ENCODE measurements at regions not wholly inside any gene's neighbourhood (a gene's known extent, or its start where the extent isn't known, plus 50 kb on each side); places are given as distances from the start of the nearest gene placed in this dataset.

DNA sequence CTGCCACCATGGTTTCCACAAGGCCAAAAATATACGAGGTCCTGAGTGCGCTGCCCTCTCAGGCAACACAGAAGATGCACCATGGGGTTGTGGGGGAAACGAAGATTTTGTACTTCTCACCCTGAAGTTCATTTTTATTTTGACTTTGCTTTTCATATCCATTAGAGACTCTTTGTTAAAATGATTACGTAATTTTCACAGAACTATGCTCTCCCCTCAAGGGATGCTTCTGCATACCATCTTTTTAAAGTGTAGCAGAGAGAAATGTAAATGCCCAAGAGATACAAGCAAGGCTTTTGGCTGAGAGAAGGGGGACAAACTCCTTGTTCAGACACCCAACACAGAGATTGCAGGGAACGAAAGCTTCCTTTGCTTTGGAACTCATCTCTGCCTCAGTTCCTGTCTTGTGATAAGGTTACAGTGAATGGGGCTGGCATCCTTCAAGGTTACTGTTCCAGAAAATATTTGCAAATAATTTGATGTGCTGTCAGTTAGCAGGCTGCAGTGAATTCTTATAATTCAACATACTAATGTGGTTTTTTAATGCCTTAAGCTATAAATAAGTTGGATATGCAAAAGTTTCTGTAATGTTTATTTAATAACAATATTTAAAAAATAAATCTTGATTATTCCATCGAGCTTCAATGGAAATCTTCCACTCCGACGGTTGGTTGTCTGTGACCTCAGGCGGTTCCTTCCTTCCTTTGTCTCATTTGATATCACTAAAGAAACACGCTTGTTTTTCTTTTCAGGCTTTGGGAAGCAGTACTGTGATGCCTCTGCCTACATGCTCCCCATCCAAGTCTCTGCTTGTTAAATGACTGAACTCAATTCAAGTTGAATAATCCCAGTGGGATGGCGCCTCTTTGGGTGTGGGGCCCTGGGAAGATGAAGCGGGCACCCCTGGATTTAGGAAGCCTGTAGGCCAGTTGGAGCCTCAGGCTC, 209.3 kb upstream of the CTBP2 start:
- TF ChIP-seq EZH2 (IDR thresholded peaks at IDR 0.05; ENCODE audit: borderline replicate concordance, control insufficient read depth, low read depth, low read length) (no peak), CREM (IDR thresholded peaks at IDR 0.05; ENCODE audit: low read depth) (no peak), BHLHE40 (IDR thresholded peaks at IDR 0.05; ENCODE audit: borderline replicate concordance in 1 of 2, low read depth in 2 of 2, low read length in 1 of 2) (no peak), POLR2A (IDR thresholded peaks at IDR 0.05; ENCODE audit: low read depth, low read length) (no peak)
